ENCODE measurements at regions not wholly inside any gene's neighbourhood (a gene's known extent, or its start where the extent isn't known, plus 50 kb on each side); places are given as distances from the start of the nearest gene placed in this dataset.

DNA sequence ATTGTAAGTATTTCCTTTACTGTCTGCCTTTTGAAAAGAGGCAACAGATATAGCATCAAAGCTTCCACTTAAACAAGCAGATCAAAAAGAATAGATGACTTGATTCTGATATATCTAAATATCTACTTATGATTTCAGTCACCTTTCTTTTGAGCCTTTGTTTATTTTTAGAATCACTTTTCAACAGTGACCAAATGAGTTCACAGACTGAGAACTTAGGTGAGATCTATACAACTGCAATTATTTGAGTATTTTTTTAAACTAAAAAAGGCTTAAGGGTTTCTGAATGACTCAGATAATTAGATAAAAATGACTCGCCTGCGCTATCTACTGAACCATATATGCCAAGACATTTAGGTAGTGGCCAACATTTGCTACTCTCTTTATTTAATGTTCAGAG is 166.7 kb upstream of the KCNIP4 start:
- DNase-seq (ENCODE audit: low read depth in 2 of 2) = no peak

DNA sequence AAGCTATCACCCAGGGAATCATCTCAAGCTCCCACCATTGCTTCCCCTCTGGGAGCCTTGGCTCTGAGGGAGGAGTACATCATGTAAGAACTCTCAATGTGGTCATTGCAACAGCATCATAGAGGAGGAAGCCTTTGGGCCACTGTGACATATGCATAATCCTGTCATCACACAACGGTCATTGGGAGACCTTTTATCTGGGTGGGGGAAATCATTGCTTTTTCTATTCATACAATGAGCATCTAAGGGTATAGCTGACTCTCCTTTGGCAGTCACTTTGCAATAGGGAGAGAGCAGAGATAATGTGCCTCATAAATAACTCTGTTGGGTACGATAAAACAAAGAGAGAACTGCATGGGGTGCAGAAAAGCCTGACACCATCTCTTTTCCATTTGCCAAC is 155.2 kb upstream of the KCNIP4 start:
- DNase-seq (ENCODE audit: low read depth in 2 of 2) = no peak

DNA sequence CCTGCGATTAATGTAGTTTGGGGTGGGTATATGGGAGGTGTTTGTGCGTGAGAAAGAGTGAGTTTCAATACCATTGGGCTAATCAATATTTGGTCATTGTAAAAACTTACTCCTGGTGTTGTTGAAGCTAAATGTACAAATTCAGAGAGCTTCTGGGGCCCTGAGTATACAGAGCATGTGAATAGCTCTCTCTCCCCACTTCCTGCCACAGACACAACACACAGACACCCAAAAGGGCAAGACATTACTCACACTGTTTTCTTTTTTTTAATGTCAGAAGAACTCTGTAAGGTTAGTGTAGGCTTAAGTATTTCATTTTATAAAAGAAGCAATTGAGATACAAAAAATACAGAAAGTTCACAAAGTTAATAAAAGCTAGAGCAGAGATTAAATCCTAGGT is 151.3 kb upstream of the KCNIP4 start:
- DNase-seq (ENCODE audit: low read depth in 2 of 2) = no peak

DNA sequence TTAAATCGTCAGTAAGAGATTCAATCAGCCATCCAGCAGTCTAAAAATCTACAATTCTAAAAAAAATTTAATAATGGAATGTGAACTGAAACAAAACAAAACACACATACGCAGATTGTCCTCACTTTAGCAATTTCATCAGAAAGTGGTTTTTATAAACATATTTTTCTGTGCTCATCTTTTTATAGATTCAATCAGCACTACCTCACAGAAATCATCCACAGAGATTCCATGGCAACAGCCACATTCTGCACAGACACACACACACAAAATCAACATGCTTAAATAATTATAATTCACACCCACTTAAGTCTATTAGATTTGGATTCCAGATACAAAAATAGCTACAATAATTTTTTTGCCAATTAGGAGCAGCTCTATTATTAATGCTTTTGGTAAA is 149.0 kb upstream of the KCNIP4 start:
- DNase-seq (ENCODE audit: low read depth in 2 of 2) = no peak

- no peak for DNase-seq (ENCODE audit: low read depth in 2 of 2)
Measured at GRCh38 chr4:22094217-22094616, 145.6 kb upstream of the KCNIP4 start.

- no peak for DNase-seq (ENCODE audit: low read depth in 2 of 2)
Measured at GRCh38 chr4:22093126-22093525, 144.6 kb upstream of the KCNIP4 start.

GRCh38 chr4:22091906-22092305 is 143.3 kb upstream of the KCNIP4 start:
- DNase-seq (ENCODE audit: low read depth in 2 of 2) = no peak

- no peak for DNase-seq (ENCODE audit: low read depth in 2 of 2)
Measured at GRCh38 chr4:22091352-22091717, 142.8 kb upstream of the KCNIP4 start.

GRCh38 chr4:22090661-22091351 is 142.2 kb upstream of the KCNIP4 start:
- DNase-seq (ENCODE audit: low read depth in 2 of 2) = no peak

GRCh38 chr4:22077571-22077970 is 129.0 kb upstream of the KCNIP4 start:
- no peak for DNase-seq (ENCODE audit: low read depth in 2 of 2)

DNA sequence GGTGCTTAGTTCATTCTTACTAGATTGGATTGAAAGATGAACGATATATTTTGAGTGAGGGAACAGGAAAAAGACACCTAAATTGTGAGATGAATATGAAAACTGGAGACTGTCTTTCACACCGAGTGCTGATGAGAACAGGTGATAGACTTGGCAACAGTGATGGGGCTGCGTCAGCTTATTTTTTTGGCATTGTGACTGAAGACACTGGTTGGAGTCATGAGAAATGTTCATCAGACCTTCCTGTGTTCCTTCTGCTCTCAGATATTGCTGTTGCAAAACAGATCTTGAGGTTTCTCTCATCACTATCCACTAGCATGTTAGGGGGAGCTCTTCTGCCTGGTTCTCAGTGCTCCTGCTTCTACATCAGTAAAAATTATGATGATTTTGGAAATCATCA is 124.2 kb upstream of the KCNIP4 start:
- DNase-seq (ENCODE audit: low read depth in 2 of 2) = no peak

- no peak for DNase-seq (ENCODE audit: low read depth in 2 of 2)
Measured at GRCh38 chr4:22072240-22072639, 123.7 kb upstream of the KCNIP4 start.

DNA sequence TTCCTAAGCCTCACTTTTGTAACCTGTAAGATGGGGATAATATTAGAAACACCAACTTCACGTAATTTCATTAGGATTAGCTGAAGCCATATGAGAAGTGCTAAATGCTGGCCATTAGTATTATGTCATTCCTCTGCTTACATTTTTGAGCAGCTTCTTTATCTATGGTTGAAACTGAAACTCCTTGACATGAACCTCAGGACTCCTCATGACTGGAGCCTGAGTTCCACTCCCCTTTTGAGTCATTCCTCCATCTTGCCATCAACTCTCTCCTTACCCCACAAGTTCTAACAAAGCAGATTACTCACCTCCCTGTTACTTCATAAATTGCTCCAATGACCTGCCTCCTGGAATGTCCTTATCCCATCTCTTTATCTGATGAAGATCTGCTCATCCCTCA is 123.2 kb upstream of the KCNIP4 start:
- no peak for DNase-seq (ENCODE audit: low read depth in 2 of 2)

- no peak for DNase-seq (ENCODE audit: low read depth in 2 of 2)
Measured at GRCh38 chr4:22070256-22070655, 121.7 kb upstream of the KCNIP4 start.

GRCh38 chr4:22063613-22064012 is 115.0 kb upstream of the KCNIP4 start:
- DNase-seq (ENCODE audit: low read depth in 2 of 2) = no peak

DNA sequence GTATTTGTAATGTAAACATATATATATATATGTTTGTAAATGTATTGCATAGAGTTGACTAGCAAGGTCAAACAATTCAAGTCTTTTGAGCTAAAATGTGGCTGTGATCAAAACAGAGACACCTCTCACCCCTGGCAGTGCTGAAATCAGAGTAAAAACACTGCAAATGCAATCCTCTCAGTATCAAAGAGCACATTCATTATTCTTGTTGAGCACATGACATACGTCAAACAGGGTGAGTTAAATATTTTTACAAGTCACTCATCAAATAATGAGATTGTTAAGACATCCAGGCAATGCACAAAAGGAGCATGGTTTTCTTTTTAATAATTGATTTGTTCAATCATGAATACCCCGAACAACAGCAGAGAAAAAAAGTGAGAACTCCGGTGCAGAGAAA is 114.1 kb upstream of the KCNIP4 start:
- DNase-seq (ENCODE audit: low read depth in 2 of 2) = no peak

- no peak for DNase-seq (ENCODE audit: low read depth in 2 of 2)
Measured at GRCh38 chr4:22055954-22056353, 107.4 kb upstream of the KCNIP4 start.

DNA sequence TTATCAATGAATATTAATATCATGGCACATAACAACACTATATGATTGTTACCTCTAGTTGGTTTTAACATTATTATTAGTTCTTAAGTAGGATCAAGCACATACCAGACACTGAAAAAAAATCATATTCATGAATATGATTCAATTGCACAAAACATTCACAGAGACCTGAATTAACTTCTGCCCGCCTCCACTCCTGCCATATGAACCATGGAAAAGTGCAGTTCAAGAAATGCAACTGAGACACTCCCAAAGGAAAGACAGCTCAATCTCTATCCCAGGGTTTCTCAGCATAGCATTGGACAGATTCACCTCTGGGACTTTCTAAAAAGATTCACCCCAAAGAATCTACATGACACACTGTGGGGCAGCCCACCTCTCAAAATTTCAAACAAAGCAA is 103.5 kb upstream of the KCNIP4 start:
- no peak for DNase-seq (ENCODE audit: low read depth in 2 of 2)

DNA sequence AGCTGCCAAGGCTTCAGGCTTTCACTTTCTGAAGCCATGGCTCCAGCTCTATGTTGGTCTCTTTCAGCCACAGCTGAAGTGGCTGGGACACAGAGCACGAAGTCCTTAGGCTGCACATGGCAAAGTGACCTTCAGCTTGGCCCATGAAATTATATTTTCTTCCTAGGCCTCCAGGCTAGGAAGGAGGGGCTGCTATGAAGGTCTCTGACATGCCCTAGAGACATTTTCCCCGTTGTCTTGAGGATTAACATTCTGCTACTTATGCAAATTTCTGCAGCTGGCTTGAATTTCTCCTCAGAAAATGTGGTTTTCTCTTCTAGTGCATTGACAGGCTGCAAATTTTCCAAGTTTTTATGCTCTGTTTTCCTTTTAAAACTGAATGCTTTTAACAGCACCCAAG is 99.8 kb upstream of the KCNIP4 start:
- no peak for DNase-seq (ENCODE audit: low read depth in 2 of 2)

DNA sequence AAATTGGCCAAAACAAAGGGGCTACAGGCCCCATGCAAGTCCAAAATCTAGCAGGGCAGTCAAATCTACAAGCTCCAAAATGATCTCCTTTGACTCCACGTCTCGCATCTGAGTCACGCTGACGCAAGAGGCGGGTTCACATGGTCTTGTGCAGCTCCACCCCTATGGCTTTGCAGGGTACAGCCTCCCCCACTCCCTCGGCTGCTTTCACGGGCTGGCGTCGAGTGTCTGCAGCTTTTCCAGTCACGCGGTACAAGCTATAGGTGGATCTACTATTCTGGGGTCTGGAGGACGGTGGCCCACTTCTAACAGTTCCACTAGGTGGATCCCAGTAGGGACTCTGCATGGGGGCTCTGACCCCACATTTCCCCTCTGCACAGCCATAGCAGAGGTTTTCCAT is 99.2 kb upstream of the KCNIP4 start:
- no peak for DNase-seq (ENCODE audit: low read depth in 2 of 2)

- DNase-seq (ENCODE audit: low read depth in 2 of 2) = no peak
Measured at GRCh38 chr4:22045051-22045630, 96.6 kb upstream of the KCNIP4 start.

GRCh38 chr4:22031423-22031822 is 82.9 kb upstream of the KCNIP4 start:
- DNase-seq (ENCODE audit: low read depth in 2 of 2) = no peak

GRCh38 chr4:22030881-22031280 is 82.3 kb upstream of the KCNIP4 start:
- no peak for DNase-seq (ENCODE audit: low read depth in 2 of 2)

DNA sequence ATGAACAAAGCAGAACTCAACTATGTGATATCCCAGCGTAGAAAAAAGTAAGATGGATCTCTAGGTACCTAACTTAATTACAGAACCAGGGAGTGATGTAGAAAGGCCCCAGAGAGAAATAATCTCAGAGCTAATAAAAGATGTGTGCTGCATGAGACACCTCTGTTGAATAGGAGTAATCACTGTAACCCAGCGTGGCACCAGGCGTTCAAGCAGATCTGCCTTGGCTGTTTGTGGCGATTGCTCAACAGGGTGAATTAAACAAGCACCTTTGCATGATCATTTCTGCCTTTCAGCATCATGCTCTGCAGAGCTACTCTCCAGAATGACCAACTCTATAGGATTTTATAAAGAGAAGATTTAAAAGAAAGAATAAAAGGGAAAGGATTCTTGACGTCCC is 81.7 kb upstream of the KCNIP4 start:
- DNase-seq (ENCODE audit: low read depth in 2 of 2) = no peak

Measured in dermis microvascular lymphatic vessel endothelial cell (primary cell).